AG10803 (cell line): ENCODE measurements at regions not wholly inside any gene's neighbourhood (a gene's known extent, or its start where the extent isn't known, plus 50 kb on each side); places are given as distances from the start of the nearest gene placed in this dataset.
"Not testable (repeated sequence)": the region's sequence is repeated elsewhere in the genome, so short reads cannot be mapped to it uniquely, and the experiment has no call there.

ENCODE experiments used
- DNase-seq: peaks from one replicate; pipeline ENCODE4 v3.0.0; 2010; ENCODE audit warnings: low read depth
- H3K4me3 ChIP-seq: 2 replicates; pipeline ENCODE4 v1.5.1; 2011; ENCODE audit warnings: mild to moderate bottlenecking, low read length, control low read depth
- TF ChIP-seq, protein P1 (sequence below): conservative IDR thresholded peaks from 2 replicates; pipeline ENCODE4 v1.5.1; 2011; ENCODE audit warnings: mild to moderate bottlenecking, low read length, control low read depth, inconsistent platforms

DNA sequence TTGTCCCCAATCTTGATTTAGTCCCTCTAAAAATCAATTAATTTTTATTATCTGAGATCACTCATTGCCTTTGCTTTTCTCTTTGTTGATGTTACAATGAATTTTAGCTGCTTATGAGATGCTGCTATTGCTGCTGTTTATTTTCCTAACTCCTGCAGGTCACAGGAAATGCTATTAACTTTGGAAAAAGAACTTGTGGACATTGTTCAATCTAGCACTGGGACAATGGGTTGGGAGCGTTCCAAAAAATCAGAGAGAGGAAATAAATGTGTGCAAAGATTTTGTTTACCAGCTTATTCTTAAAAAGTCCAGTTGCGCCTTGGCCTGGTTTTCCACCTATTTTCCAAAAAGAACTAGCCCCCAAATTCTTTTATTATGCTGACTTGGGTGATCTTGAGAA is 268.3 kb downstream of the PTH2R start:
- TF ChIP-seq, protein P1, sequence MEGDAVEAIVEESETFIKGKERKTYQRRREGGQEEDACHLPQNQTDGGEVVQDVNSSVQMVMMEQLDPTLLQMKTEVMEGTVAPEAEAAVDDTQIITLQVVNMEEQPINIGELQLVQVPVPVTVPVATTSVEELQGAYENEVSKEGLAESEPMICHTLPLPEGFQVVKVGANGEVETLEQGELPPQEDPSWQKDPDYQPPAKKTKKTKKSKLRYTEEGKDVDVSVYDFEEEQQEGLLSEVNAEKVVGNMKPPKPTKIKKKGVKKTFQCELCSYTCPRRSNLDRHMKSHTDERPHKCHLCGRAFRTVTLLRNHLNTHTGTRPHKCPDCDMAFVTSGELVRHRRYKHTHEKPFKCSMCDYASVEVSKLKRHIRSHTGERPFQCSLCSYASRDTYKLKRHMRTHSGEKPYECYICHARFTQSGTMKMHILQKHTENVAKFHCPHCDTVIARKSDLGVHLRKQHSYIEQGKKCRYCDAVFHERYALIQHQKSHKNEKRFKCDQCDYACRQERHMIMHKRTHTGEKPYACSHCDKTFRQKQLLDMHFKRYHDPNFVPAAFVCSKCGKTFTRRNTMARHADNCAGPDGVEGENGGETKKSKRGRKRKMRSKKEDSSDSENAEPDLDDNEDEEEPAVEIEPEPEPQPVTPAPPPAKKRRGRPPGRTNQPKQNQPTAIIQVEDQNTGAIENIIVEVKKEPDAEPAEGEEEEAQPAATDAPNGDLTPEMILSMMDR = no peak
- no peak overlapping the region for H3K4me3 ChIP-seq
- no peak for DNase-seq

DNA sequence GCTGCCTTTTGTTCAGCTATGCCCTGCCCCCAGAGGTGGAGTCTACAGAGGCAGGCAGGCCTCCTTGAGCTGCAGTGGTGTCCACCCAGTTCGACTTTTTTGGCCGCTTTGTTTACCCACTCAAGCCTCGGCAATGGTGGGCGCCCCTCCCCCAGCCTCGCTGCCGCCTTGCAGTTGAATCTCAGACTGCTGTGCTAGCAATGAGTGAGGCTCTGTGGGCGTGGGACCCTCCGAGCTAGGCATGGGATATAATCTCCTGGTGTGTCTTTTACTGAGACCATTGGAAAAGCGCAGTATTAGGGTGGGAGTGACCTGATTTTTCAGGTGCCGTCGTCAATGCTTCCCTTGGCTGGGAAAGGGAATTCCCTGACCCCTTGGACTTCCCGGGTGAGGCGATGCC is 279.3 kb downstream of the PTH2R start:
- H3K4me3 ChIP-seq, DNase-seq: not testable (repeated sequence)

DNA sequence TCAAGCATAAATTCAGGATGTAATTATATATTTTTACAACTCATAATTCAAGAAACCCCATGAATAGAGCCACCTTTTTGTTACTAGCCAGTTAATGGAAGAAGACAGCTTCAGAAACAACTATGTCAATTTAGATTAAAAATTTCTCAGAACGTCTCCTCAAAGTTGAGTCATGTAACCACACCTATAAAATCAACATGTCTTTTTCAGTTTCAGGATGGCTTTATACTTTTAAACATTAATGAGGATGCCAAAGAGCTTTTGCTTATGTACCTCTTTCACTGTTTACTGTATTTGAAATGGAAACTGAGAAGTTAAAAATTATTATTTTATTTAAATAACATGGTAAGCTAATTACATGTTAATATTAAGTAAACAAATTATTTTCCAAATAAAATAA is 280.1 kb downstream of the PTH2R start:
- no peak for DNase-seq
- no peak overlapping the region for H3K4me3 ChIP-seq
- TF ChIP-seq, protein P1 = no peak

DNA sequence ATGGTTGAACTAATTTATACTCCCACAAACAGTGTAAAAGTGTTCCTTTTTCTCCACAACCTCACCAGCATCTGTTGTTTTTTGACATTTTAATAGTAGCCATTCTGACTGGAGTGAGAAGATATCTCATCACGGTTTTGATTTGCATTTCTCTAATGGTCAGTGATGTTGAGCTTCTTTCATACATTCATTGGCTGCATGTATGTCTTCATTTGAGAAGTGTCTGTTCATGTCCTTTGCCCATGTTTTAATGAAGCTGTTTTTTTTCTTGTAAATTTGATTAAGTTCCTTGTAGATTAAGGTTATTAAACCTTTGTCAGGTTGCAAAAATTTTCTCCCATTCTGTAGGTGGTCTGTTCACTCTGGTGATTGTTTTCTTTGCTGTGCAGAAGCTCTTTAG is 281.1 kb downstream of the PTH2R start:
- DNase-seq, H3K4me3 ChIP-seq: not testable (repeated sequence)

DNA sequence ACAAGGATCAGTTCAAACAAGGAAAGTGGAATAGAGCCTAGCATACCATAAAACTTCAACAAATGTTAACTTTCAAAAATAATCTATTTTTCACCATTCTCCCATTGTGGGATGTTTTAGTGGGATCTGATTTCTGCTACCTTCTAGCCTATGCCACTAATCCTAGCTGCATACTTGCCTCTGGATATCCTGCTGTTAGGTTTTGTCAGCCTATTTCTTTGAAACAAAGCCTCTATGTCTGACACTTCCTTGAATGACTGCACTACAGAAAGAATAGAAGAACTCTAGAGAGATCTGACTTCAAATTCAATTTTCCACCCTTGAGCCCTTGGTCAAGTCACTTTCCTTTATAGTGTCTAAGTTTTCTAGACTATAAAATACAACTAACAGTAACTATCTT is 291.5 kb downstream of the PTH2R start:
- DNase-seq = no peak
- TF ChIP-seq, protein P1 = no peak

DNA sequence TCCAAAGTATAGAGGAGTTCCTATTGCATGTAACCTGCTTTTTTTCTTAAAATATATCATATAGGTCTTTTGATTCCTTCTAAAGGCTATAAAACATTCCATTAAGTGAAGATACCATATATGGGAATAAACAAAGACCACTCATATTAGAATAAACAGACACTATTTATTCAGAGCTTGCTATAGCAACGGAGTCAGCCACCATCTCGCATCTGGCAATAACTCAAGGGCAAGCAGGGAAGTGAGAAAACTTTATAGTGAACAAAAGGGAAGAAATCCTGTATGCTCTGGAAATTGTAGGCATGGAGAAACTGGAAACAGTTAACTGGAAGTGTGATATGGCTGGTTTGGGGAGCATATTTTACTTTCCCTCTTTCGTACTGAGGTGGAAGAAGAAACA is 301.9 kb downstream of the PTH2R start:
- H3K4me3 ChIP-seq = no peak overlapping the region
- TF ChIP-seq, protein P1 = no peak
- DNase-seq = no peak

More for the DNA sequence above, 291.5 kb downstream of the PTH2R start:
- H3K4me3 ChIP-seq = no peak overlapping the region

DNA sequence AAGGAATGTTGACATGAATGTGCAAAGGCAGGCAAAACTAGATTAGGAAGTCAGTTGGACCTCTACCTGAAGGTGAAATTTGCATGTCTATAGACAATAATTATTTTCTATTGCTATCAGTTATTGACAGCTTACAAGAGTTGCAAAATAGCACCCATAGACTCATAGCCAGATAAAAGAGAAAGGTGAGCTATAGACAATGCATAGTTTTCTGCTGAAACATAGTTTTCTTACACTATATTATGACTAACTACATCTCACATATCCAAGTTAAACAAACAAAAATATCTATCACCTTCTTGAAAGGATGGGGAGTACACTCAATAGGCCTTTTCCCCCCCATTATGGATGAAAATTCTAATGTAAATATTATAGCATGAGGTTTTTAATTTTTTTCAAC is 305.0 kb downstream of the PTH2R start:
- no peak for DNase-seq
- no peak overlapping the region for H3K4me3 ChIP-seq
- TF ChIP-seq, protein P1 = no peak

DNA sequence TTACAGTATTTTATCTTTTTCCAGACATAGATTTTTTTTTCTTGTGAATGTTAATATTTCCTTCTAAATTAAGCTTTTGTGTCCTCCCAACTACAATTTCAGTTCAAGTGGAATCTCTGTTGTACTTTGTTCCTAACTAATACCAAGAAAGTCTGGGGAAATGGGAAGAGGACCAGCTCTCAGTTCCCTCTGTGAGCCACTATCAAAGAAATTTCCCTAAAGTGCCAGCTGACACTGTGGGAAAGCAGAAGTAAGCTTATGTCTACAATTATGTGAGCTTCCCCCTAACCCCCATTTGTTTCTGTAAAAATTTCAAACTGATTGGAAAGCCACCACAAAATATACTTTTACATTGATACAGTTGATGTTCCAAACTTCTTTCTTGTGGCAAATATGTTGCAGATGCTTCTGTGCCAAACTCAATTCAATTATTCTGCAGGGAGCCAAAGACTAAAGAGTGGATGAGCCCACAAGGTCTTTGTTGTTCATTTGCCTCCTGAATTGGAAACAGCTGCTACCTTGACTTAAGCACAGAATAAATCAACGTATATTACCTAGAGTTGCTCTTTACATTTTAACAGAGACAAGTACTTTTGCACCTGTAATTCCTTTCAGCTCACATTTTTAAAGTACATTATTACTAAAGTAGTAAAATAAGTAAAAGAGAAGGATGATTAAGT is 306.6 kb downstream of the PTH2R start:
- no peak overlapping the region for H3K4me3 ChIP-seq
- TF ChIP-seq, protein P1 = no peak
- DNase-seq = no peak
